Trophoblast cell (in vitro differentiated cells and primary cell): ENCODE measurements at regions not wholly inside any gene's neighbourhood (a gene's known extent, or its start where the extent isn't known, plus 50 kb on each side); places are given as distances from the start of the nearest gene placed in this dataset.

Experiments used
- DNase-seq, 2 donors: peaks; one replicate each; pipeline ENCODE4 v3.0.0-alpha.2; 2016
- H2AFZ ChIP-seq: 2 replicates; pipeline ENCODE4 v1.6.1; 2013; ENCODE audit warnings: low read length, moderate library complexity, mild to moderate bottlenecking; ENCODE audit not compliant: insufficient read depth, poor library complexity
- H2AK5ac ChIP-seq: 2 replicates; pipeline ENCODE4 v1.6.1; 2013; ENCODE audit warnings: mild to moderate bottlenecking, low read length
- H2BK120ac ChIP-seq: 2 replicates; pipeline ENCODE4 v1.6.1; 2013; ENCODE audit warnings: low read length, mild to moderate bottlenecking, moderate library complexity; ENCODE audit not compliant: insufficient read depth, poor library complexity
- H2BK12ac ChIP-seq: 2 replicates; pipeline ENCODE4 v1.6.1; 2013; ENCODE audit warnings: mild to moderate bottlenecking, low read length, moderate library complexity
- H2BK5ac ChIP-seq: 2 replicates; pipeline ENCODE4 v1.6.1; 2013; ENCODE audit warnings: low read length, low read depth, moderate library complexity, mild to moderate bottlenecking; ENCODE audit not compliant: poor library complexity
- H3K14ac ChIP-seq: 2 replicates; pipeline ENCODE4 v1.6.1; 2013; ENCODE audit warnings: mild to moderate bottlenecking, low read length
- H3K18ac ChIP-seq: 2 replicates; pipeline ENCODE4 v1.6.1; 2013; ENCODE audit warnings: mild to moderate bottlenecking, low read length
- H3K23ac ChIP-seq: 2 replicates; pipeline ENCODE4 v1.6.1; 2013; ENCODE audit warnings: low read length
- H3K27ac ChIP-seq: 2 replicates; pipeline ENCODE4 v1.5.1; 2013; ENCODE audit warnings: low read depth, mild to moderate bottlenecking, inconsistent platforms, low read length, moderate library complexity
- H3K27me3 ChIP-seq: 2 replicates; pipeline ENCODE4 v1.6.1; 2013; ENCODE audit warnings: inconsistent platforms, mild to moderate bottlenecking, low read length, moderate library complexity; ENCODE audit not compliant: insufficient read depth
- H3K36me3 ChIP-seq, 2 experiments: 1 replicate in 1 of 2; 2 replicates in 1 of 2; pipeline ENCODE4 v1.6.1; 2013; ENCODE audit warnings: low read length in 2 of 2, mild to moderate bottlenecking in 2 of 2, moderate library complexity in 1 of 2; ENCODE audit not compliant: insufficient read depth in 2 of 2, control insufficient read depth in 1 of 2
- H3K4ac ChIP-seq: 2 replicates; pipeline ENCODE4 v1.6.1; 2013; ENCODE audit warnings: low read depth, mild to moderate bottlenecking, low read length, moderate library complexity
- H3K4me1 ChIP-seq, 2 experiments: 1 replicate in 1 of 2; 2 replicates in 1 of 2; pipeline ENCODE4 v1.6.1; 2013; ENCODE audit warnings: low read length in 2 of 2, mild to moderate bottlenecking in 2 of 2, moderate library complexity in 1 of 2; ENCODE audit not compliant: insufficient read depth in 2 of 2, control insufficient read depth in 1 of 2
- H3K4me2 ChIP-seq: 2 replicates; pipeline ENCODE4 v1.6.1; 2013; ENCODE audit warnings: inconsistent platforms, mild to moderate bottlenecking, low read length, moderate library complexity
- H3K4me3 ChIP-seq: 2 replicates; pipeline ENCODE4 v1.5.1; 2013; ENCODE audit warnings: mild to moderate bottlenecking, low read depth, low read length, inconsistent platforms
- H3K79me1 ChIP-seq: one replicate; pipeline ENCODE4 v1.6.1; 2013; ENCODE audit warnings: low read length
- H3K79me2 ChIP-seq: 2 replicates; pipeline ENCODE4 v1.6.1; 2013; ENCODE audit warnings: low read length, mild to moderate bottlenecking; ENCODE audit not compliant: control insufficient read depth, insufficient read depth, poor library complexity
- H3K9ac ChIP-seq: 2 replicates; pipeline ENCODE4 v1.6.1; 2013; ENCODE audit warnings: mild to moderate bottlenecking, low read length
- H3K9me3 ChIP-seq: 2 replicates; pipeline ENCODE4 v1.6.1; 2013; ENCODE audit warnings: low read depth, mild to moderate bottlenecking, control low read depth, inconsistent platforms, low read length; ENCODE audit not compliant: insufficient read depth
- H4K12ac ChIP-seq: 2 replicates; pipeline ENCODE4 v1.6.1; 2013; ENCODE audit warnings: low read depth, mild to moderate bottlenecking, low read length, moderate library complexity
- H4K8ac ChIP-seq: 2 replicates; pipeline ENCODE4 v1.6.1; 2013; ENCODE audit warnings: low read depth, mild to moderate bottlenecking, low read length, moderate library complexity
- H4K91ac ChIP-seq: one replicate; pipeline ENCODE4 v1.6.1; 2013; ENCODE audit warnings: low read depth, mild to moderate bottlenecking, low read length, moderate library complexity
- WGBS: extraction: QIAGEN DNeasy Blood & Tissue Kit; methylation state at CpG from one replicate; pipeline ENCODE4 v1.1.7; 2013; ENCODE audit warnings: missing lambda C conversion rate; ENCODE audit not compliant: insufficient read length, insufficient coverage; ENCODE audit errors: extremely low coverage; 5-methylcytosine and 5-hydroxymethylcytosine counted together

GRCh38 chr18:45447355-45448265 lies 167.7 kb upstream of the SLC14A2 start:
- Histone ChIP-seq H3K23ac (no peak overlapping the region), H3K4me1 (no peaks in the 10 kb centered on the region), H3K36me3 (no peaks in the 10 kb centered on the region), H4K8ac (no peak overlapping the region), H2AK5ac (no peak overlapping the region), H3K4ac (no peak overlapping the region), H2BK5ac (no peak overlapping the region), H3K9me3 (peaks cover 1% of the 10 kb centered on the region), H4K91ac (no peak overlapping the region), H3K4me3 (no peak overlapping the region), H4K12ac (no peak overlapping the region), H3K27me3 (no peaks in the 10 kb centered on the region), H3K18ac (no peak overlapping the region), H3K4me2 (no peak overlapping the region), H3K9ac (no peak overlapping the region), H3K14ac (no peak overlapping the region), H2BK12ac (no peak overlapping the region), H2AFZ (no peak overlapping the region), H3K27ac (no peak overlapping the region), H2BK120ac (no peak overlapping the region), H3K79me1 (no peaks in the 10 kb centered on the region), H3K79me2 (no peaks in the 10 kb centered on the region)
- no CpG with 5 or more reads among the region's 2 CpGs for WGBS
- DNase-seq: no peak

GRCh38 chr18:45448871-45449270 lies 166.4 kb upstream of the SLC14A2 start:
- no peaks in the 10 kb centered on the region for H3K79me1 ChIP-seq
- WGBS: no CpG with 5 or more reads among the region's 2 CpGs
- H3K9ac ChIP-seq: no peak overlapping the region
- no peak overlapping the region for H4K8ac ChIP-seq
- H3K4me2 ChIP-seq: no peak overlapping the region
- H2BK5ac ChIP-seq: no peak overlapping the region
- H3K4ac ChIP-seq: no peak overlapping the region
- no peaks in the 10 kb centered on the region for H3K79me2 ChIP-seq
- no peak overlapping the region for H2BK12ac ChIP-seq
- H3K9me3 ChIP-seq: peaks cover 1% of the 10 kb centered on the region
- H3K18ac ChIP-seq: no peak overlapping the region
- H3K27me3 ChIP-seq: no peaks in the 10 kb centered on the region
- H3K14ac ChIP-seq: no peak overlapping the region
- H3K4me3 ChIP-seq: no peak overlapping the region
- no peak overlapping the region for H2AK5ac ChIP-seq
- no peak overlapping the region for H3K23ac ChIP-seq
- H3K36me3 ChIP-seq: no peaks in the 10 kb centered on the region
- H4K12ac ChIP-seq: no peak overlapping the region
- no peak overlapping the region for H2BK120ac ChIP-seq
- no peak overlapping the region for H2AFZ ChIP-seq
- no peak for DNase-seq
- H3K27ac ChIP-seq: no peak overlapping the region
- no peaks in the 10 kb centered on the region for H3K4me1 ChIP-seq
- no peak overlapping the region for H4K91ac ChIP-seq

- Histone ChIP-seq H3K9me3 (peaks cover 1% of the 10 kb centered on the region), H4K8ac (no peak overlapping the region), H3K23ac (no peak overlapping the region), H3K36me3 (no peaks in the 10 kb centered on the region), H3K79me1 (no peaks in the 10 kb centered on the region), H3K4me2 (no peak overlapping the region), H3K4me3 (no peak overlapping the region), H4K91ac (no peak overlapping the region), H2AFZ (no peak overlapping the region), H2AK5ac (no peak overlapping the region), H2BK5ac (no peak overlapping the region), H3K27me3 (no peaks in the 10 kb centered on the region), H3K9ac (no peak overlapping the region), H3K18ac (no peak overlapping the region), H3K27ac (no peak overlapping the region), H4K12ac (no peak overlapping the region), H3K14ac (no peak overlapping the region), H2BK120ac (no peak overlapping the region), H3K4me1 (no peaks in the 10 kb centered on the region), H2BK12ac (no peak overlapping the region), H3K79me2 (no peaks in the 10 kb centered on the region), H3K4ac (no peak overlapping the region)
- no CpG with 5 or more reads among the region's 10 CpGs for WGBS
- no peak for DNase-seq
These were observed 165.7 kb upstream of the SLC14A2 start for GRCh38 chr18:45449418-45450227.

GRCh38 chr18:45456090-45457021 lies 158.9 kb upstream of the SLC14A2 start:
- Histone ChIP-seq H3K4ac (no peak overlapping the region), H4K12ac (no peak overlapping the region), H2BK5ac (no peak overlapping the region), H3K36me3 (no peaks in the 10 kb centered on the region), H2AFZ (no peak overlapping the region), H3K23ac (peak overlapping the region; percentile 41), H3K27ac (no peak overlapping the region), H3K4me1 (no peaks in the 10 kb centered on the region), H3K9me3 (no peaks in the 10 kb centered on the region), H3K4me3 (no peak overlapping the region), H3K18ac (no peak overlapping the region), H2AK5ac (no peak overlapping the region), H2BK12ac (no peak overlapping the region), H4K91ac (no peak overlapping the region), H2BK120ac (no peak overlapping the region), H3K14ac (no peak overlapping the region), H3K79me2 (no peaks in the 10 kb centered on the region), H3K27me3 (no peaks in the 10 kb centered on the region), H3K79me1 (no peaks in the 10 kb centered on the region), H3K4me2 (no peak overlapping the region), H3K9ac (no peak overlapping the region), H4K8ac (no peak overlapping the region)
- WGBS: no CpG with 5 or more reads among the region's 5 CpGs
- peak; percentile 10 to 43 for DNase-seq
